WTC11 (cell line): ENCODE measurements at regions not wholly inside any gene's neighbourhood (a gene's known extent, or its start where the extent isn't known, plus 50 kb on each side); places are given as distances from the start of the nearest gene placed in this dataset.

Experiments used
- ATAC-seq: fragments of 200-7000 bp; cut with Tn5 transposase; 2 replicates; pipeline ENCODE4 v1.10.0; 2021; ENCODE audit warnings: mild to moderate bottlenecking, moderate library complexity
- CTCF ChIA-PET: fragments of 300-600 bp; sonication (Branson Sonifier 250); formaldehyde crosslinking; loops from one replicate; lab custom pipeline; 2021; ENCODE audit warnings: antibody characterized with exemption; lab: Charles Lee
- POLR2A ChIA-PET: fragments of 350-600 bp; sonication (Branson Sonifier 250); formaldehyde crosslinking; loops from one replicate; lab custom pipeline; 2021; ENCODE audit warnings: antibody characterized with exemption; lab: Charles Lee
- DNase-seq: peaks from one replicate; pipeline ENCODE4 v3.0.0; 2021; ENCODE audit warnings: low spot score
- H3K27ac Mint-ChIP-seq: 2 replicates; pipeline ENCODE4 v1.8.0; 2021; ENCODE audit warnings: mixed read lengths
- H3K27me3 Mint-ChIP-seq: 2 replicates; pipeline ENCODE4 v1.8.0; 2021; ENCODE audit warnings: low read depth, mild to moderate bottlenecking, moderate library complexity, mixed read lengths
- H3K36me3 Mint-ChIP-seq: 2 replicates; pipeline ENCODE4 v1.8.0; 2021; ENCODE audit warnings: mixed read lengths
- H3K4me1 Mint-ChIP-seq: 2 replicates; pipeline ENCODE4 v1.8.0; 2022; ENCODE audit warnings: mixed read lengths
- H3K4me3 Mint-ChIP-seq: 2 replicates; pipeline ENCODE4 v1.8.0; 2021; ENCODE audit warnings: mild to moderate bottlenecking, moderate library complexity, mixed read lengths
- H3K9me3 Mint-ChIP-seq: 2 replicates; pipeline ENCODE4 v1.8.0; 2021; ENCODE audit warnings: mixed read lengths
- GRHL2 ChIP-seq: fragments of 250-450 bp; sonication (Bioruptor Pico); IDR thresholded peaks from 2 replicates; pipeline ENCODE4 v1.8.0; 2022; ENCODE audit warnings: mild to moderate bottlenecking, moderate library complexity; ENCODE audit not compliant: insufficient replicate concordance, severe bottlenecking
- GTF2I ChIP-seq: fragments of 250-450 bp; sonication (Bioruptor Pico); conservative IDR thresholded peaks from 2 replicates; pipeline ENCODE4 v1.4.0; 2021; ENCODE audit warnings: mild to moderate bottlenecking
- MYBL2 ChIP-seq: sonication (generic); formaldehyde crosslinking; IDR thresholded peaks from 2 replicates; pipeline ENCODE4 v1.8.1; 2023; ENCODE audit warnings: mild to moderate bottlenecking, moderate library complexity, missing genetic modification reagents
- NFE2L1 ChIP-seq: sonication (generic); formaldehyde crosslinking; IDR thresholded peaks from 2 replicates; pipeline ENCODE4 v1.8.1; 2023; ENCODE audit warnings: missing genetic modification reagents
- NR1H2 ChIP-seq: sonication (generic); formaldehyde crosslinking; IDR thresholded peaks from 2 replicates; pipeline ENCODE4 v1.9.0; 2021; ENCODE audit warnings: mild to moderate bottlenecking, moderate library complexity, missing genetic modification reagents
- NR3C1 ChIP-seq: sonication (generic); formaldehyde crosslinking; conservative IDR thresholded peaks from 2 replicates; pipeline ENCODE4 v1.8.1; 2023; ENCODE audit warnings: low read depth, mild to moderate bottlenecking, missing genetic modification reagents
- OVOL2 ChIP-seq: fragments of 250-450 bp; sonication (Bioruptor Pico); IDR thresholded peaks from 2 replicates; pipeline ENCODE4 v1.9.0; 2021; ENCODE audit warnings: mild to moderate bottlenecking, borderline replicate concordance
- RELA ChIP-seq: sonication (generic); formaldehyde crosslinking; IDR thresholded peaks from 2 replicates; pipeline ENCODE4 v1.8.1; 2022; ENCODE audit warnings: missing genetic modification reagents, mild to moderate bottlenecking, borderline replicate concordance
- RORB ChIP-seq: fragments of 250-450 bp; sonication (Bioruptor Pico); IDR thresholded peaks from 2 replicates; pipeline ENCODE4 v1.9.0; 2021; ENCODE audit warnings: mild to moderate bottlenecking
- SMAD3 ChIP-seq: sonication (generic); formaldehyde crosslinking; IDR thresholded peaks from 2 replicates; pipeline ENCODE4 v1.8.0; 2022; ENCODE audit warnings: missing genetic modification reagents, mild to moderate bottlenecking, borderline replicate concordance
- USF1 ChIP-seq: sonication (generic); formaldehyde crosslinking; IDR thresholded peaks from 2 replicates; pipeline ENCODE4 v1.8.0; 2022; ENCODE audit warnings: mild to moderate bottlenecking, missing genetic modification reagents
- ZNF138 ChIP-seq: sonication (generic); formaldehyde crosslinking; conservative IDR thresholded peaks from 2 replicates; pipeline ENCODE4 v1.8.1; 2022; ENCODE audit warnings: mild to moderate bottlenecking, moderate library complexity, missing genetic modification reagents
- ZNF219 ChIP-seq: sonication (generic); formaldehyde crosslinking; IDR thresholded peaks from 2 replicates; pipeline ENCODE4 v1.8.0; 2023; ENCODE audit warnings: missing genetic modification reagents, mild to moderate bottlenecking, borderline replicate concordance
- ZNF232 ChIP-seq: sonication (generic); formaldehyde crosslinking; IDR thresholded peaks from 2 replicates; pipeline ENCODE4 v1.8.0; 2022; ENCODE audit warnings: mild to moderate bottlenecking, missing genetic modification reagents
- ZNF423 ChIP-seq: fragments of 250-450 bp; sonication (Bioruptor Pico); IDR thresholded peaks from 2 replicates; pipeline ENCODE4 v2.1.2; 2022; ENCODE audit warnings: mild to moderate bottlenecking, moderate library complexity
- TF ChIP-seq, protein P1 (sequence below): sonication (generic); formaldehyde crosslinking; IDR thresholded peaks from 2 replicates; pipeline ENCODE4 v1.8.1; 2022; ENCODE audit warnings: mild to moderate bottlenecking, missing genetic modification reagents, moderate library complexity, borderline replicate concordance
- TF ChIP-seq, protein P2 (sequence below): fragments of 250-450 bp; sonication (Bioruptor Pico); IDR thresholded peaks from 2 replicates; pipeline ENCODE4 v1.9.0; 2021; ENCODE audit warnings: mild to moderate bottlenecking
- TF ChIP-seq, protein P3 (sequence below): sonication (generic); formaldehyde crosslinking; IDR thresholded peaks from 2 replicates; pipeline ENCODE4 v1.8.1; 2023; ENCODE audit warnings: mild to moderate bottlenecking, missing genetic modification reagents, borderline replicate concordance
- TF ChIP-seq, protein P4 (sequence below): sonication (generic); formaldehyde crosslinking; IDR thresholded peaks from 2 replicates; pipeline ENCODE4 v1.8.1; 2022; ENCODE audit warnings: low read depth, mild to moderate bottlenecking, moderate library complexity, missing genetic modification reagents, borderline replicate concordance
- TF ChIP-seq, protein P5 (sequence below): sonication (generic); formaldehyde crosslinking; IDR thresholded peaks from 2 replicates; pipeline ENCODE4 v1.8.0; 2022; ENCODE audit warnings: mild to moderate bottlenecking, missing genetic modification reagents

DNA sequence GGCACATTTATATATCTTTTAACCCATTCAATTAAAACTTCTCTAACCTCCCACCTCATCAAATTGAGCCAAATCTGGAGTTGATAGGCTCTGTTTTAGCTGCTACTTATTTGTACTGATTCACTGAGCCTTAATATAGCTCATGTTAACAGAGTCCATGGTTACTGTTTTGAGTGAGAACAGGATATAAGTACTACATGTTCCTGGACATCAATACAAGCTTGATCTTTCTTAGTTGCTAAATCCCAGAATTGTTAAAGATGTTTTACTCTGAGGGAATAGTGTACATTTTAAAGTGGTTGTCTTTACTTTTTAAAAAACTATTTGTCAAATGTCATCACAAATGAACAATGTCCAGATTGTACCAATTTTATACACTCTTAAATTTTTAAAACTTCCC is 157.7 kb downstream of the RPRM start:
- DNase-seq (no peak), ATAC-seq (no peak)
- H3K9me3 Mint-ChIP-seq: peaks cover 9% of the 10 kb centered on the region
- no peak overlapping the region for H3K4me3 Mint-ChIP-seq
- ChIA-PET CTCF (no interaction called here), POLR2A (no interaction called here)
- no peaks in the 10 kb centered on the region for H3K36me3 Mint-ChIP-seq
- no peaks in the 10 kb centered on the region for H3K27me3 Mint-ChIP-seq
- H3K27ac Mint-ChIP-seq: no peak overlapping the region
- H3K4me1 Mint-ChIP-seq: no peaks in the 10 kb centered on the region
- TF ChIP-seq NR3C1 (CRISPR knock-in tag): no peak
- TF ChIP-seq OVOL2: no peak
- no peak for TF ChIP-seq GRHL2 (CRISPR knock-in tag)
- TF ChIP-seq, protein P1, sequence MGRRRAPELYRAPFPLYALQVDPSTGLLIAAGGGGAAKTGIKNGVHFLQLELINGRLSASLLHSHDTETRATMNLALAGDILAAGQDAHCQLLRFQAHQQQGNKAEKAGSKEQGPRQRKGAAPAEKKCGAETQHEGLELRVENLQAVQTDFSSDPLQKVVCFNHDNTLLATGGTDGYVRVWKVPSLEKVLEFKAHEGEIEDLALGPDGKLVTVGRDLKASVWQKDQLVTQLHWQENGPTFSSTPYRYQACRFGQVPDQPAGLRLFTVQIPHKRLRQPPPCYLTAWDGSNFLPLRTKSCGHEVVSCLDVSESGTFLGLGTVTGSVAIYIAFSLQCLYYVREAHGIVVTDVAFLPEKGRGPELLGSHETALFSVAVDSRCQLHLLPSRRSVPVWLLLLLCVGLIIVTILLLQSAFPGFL (CRISPR knock-in tag): no peak
- TF ChIP-seq RELA (CRISPR knock-in tag): no peak
- no peak for TF ChIP-seq ZNF219 (CRISPR knock-in tag)
- no peak for TF ChIP-seq GTF2I (CRISPR knock-in tag)
- TF ChIP-seq USF1: no peak
- no peak for TF ChIP-seq ZNF232
- no peak for TF ChIP-seq ZNF423
- TF ChIP-seq, protein P2, sequence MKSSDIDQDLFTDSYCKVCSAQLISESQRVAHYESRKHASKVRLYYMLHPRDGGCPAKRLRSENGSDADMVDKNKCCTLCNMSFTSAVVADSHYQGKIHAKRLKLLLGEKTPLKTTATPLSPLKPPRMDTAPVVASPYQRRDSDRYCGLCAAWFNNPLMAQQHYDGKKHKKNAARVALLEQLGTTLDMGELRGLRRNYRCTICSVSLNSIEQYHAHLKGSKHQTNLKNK (CRISPR knock-in tag): no peak
- TF ChIP-seq, protein P3, sequence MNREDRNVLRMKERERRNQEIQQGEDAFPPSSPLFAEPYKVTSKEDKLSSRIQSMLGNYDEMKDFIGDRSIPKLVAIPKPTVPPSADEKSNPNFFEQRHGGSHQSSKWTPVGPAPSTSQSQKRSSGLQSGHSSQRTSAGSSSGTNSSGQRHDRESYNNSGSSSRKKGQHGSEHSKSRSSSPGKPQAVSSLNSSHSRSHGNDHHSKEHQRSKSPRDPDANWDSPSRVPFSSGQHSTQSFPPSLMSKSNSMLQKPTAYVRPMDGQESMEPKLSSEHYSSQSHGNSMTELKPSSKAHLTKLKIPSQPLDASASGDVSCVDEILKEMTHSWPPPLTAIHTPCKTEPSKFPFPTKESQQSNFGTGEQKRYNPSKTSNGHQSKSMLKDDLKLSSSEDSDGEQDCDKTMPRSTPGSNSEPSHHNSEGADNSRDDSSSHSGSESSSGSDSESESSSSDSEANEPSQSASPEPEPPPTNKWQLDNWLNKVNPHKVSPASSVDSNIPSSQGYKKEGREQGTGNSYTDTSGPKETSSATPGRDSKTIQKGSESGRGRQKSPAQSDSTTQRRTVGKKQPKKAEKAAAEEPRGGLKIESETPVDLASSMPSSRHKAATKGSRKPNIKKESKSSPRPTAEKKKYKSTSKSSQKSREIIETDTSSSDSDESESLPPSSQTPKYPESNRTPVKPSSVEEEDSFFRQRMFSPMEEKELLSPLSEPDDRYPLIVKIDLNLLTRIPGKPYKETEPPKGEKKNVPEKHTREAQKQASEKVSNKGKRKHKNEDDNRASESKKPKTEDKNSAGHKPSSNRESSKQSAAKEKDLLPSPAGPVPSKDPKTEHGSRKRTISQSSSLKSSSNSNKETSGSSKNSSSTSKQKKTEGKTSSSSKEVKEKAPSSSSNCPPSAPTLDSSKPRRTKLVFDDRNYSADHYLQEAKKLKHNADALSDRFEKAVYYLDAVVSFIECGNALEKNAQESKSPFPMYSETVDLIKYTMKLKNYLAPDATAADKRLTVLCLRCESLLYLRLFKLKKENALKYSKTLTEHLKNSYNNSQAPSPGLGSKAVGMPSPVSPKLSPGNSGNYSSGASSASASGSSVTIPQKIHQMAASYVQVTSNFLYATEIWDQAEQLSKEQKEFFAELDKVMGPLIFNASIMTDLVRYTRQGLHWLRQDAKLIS (CRISPR knock-in tag): no peak
- TF ChIP-seq RORB (CRISPR knock-in tag): no peak
- no peak for TF ChIP-seq MYBL2 (CRISPR knock-in tag)
- TF ChIP-seq, protein P4, sequence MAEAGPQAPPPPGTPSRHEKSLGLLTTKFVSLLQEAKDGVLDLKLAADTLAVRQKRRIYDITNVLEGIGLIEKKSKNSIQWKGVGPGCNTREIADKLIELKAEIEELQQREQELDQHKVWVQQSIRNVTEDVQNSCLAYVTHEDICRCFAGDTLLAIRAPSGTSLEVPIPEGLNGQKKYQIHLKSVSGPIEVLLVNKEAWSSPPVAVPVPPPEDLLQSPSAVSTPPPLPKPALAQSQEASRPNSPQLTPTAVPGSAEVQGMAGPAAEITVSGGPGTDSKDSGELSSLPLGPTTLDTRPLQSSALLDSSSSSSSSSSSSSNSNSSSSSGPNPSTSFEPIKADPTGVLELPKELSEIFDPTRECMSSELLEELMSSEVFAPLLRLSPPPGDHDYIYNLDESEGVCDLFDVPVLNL: no peak
- TF ChIP-seq, protein P5, sequence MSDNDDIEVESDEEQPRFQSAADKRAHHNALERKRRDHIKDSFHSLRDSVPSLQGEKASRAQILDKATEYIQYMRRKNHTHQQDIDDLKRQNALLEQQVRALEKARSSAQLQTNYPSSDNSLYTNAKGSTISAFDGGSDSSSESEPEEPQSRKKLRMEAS (CRISPR knock-in tag): no peak
- no peak for TF ChIP-seq ZNF138 (CRISPR knock-in tag)
- TF ChIP-seq NFE2L1 (CRISPR knock-in tag): no peak
- TF ChIP-seq, all 79 proteins: peak for 0

DNA sequence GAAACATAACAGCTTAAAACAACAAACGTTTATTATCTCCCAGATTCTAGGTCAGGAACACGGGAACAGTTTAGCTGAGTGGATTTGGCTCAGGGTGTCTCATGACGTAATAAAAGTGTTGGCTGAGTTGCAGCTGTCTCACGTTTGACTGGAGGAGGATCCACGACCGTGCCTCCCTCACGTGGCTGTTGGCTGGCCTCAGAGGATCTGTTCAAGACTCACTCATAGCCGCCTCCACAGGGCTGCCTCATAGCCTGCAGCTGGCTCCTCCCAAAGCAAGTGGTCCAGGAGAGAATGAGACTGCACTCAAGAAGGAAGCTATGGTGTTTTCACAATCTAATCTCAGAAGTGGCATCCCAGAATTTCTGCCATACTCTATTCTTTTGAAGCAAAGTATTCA is 167.1 kb downstream of the RPRM start:
- POLR2A ChIA-PET: no interaction called here
- CTCF ChIA-PET: no interaction called here
- H3K27ac Mint-ChIP-seq: no peak overlapping the region
- no peak for DNase-seq
- ATAC-seq: peak; percentile 58; the same call in 1 of the 2 replicates
- no peak overlapping the region for H3K4me3 Mint-ChIP-seq
- H3K9me3 Mint-ChIP-seq: no peaks in the 10 kb centered on the region
- H3K36me3 Mint-ChIP-seq: no peaks in the 10 kb centered on the region
- no peaks in the 10 kb centered on the region for H3K4me1 Mint-ChIP-seq
- TF ChIP-seq ZNF423 (no peak), SMAD3 (CRISPR knock-in tag) (no peak), ZNF138 (CRISPR knock-in tag) (no peak), NR1H2 (CRISPR knock-in tag) (no peak)
- H3K27me3 Mint-ChIP-seq: no peaks in the 10 kb centered on the region
